NT2/D1 (cell line): ENCODE measurements at regions not wholly inside any gene's neighbourhood (a gene's known extent, or its start where the extent isn't known, plus 50 kb on each side); places are given as distances from the start of the nearest gene placed in this dataset.

Experiments used
- YY1 ChIP-seq: IDR thresholded peaks from 2 replicates; pipeline ENCODE4 v1.6.1; 2011; ENCODE audit not compliant: insufficient read length, insufficient read depth
- ZNF274 ChIP-seq: IDR thresholded peaks from 2 replicates; pipeline ENCODE4 v1.6.1; 2011; ENCODE audit warnings: mild to moderate bottlenecking, low read depth, low read length

GRCh38 chr3:168220556-168220955 is 124.8 kb upstream of the GOLIM4 start:
- no peak for TF ChIP-seq YY1
- TF ChIP-seq ZNF274: no peak
